ENCODE measurements at regions not wholly inside any gene's neighbourhood (a gene's known extent, or its start where the extent isn't known, plus 50 kb on each side); places are given as distances from the start of the nearest gene placed in this dataset.

DNA sequence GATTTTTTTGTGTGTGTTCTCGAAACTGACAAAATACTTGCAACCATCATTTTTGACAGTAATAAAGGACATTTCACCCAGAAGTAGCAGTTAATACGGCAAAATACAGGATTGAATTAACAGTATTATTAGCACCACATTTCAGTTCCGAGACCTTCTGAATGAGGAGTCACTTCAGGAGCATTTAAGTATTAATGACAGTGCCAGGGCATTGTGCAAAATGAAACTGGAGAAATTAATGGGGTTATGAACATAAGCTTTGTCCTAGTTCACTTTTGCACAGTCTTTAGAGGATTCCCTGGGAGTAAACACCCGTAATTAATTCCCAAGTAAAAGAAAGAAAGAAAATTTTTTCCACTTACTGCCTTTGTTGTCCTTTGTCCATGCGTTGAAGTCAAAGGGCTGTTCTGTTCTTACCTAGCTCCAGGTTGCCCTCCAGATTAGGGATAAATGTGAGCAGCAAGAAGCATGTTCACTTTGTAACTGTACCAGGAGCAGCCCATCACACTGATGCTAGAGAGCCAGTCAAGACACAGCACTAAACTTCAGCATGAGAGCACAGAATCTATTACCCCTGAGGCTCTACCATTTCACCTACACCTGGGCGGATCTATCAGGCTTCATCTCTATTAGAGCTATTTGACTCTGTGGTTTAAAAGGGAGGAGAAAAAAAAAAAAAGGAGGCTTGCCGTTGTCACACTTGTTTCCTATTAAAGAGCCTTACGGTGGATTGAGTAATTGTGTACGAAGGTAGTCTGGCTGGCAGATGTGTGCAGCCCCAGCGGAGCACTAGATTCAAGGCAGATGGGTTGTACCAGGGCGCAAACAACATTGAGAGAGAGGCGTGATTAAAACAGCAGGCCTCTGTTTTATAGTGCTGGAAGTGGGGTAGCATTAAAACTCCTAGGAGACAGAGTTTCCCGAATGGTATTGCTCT is 297.8 kb upstream of the SEMA3A start:
- no peak for DNase-seq (ENCODE audit: low spot score)

DNA sequence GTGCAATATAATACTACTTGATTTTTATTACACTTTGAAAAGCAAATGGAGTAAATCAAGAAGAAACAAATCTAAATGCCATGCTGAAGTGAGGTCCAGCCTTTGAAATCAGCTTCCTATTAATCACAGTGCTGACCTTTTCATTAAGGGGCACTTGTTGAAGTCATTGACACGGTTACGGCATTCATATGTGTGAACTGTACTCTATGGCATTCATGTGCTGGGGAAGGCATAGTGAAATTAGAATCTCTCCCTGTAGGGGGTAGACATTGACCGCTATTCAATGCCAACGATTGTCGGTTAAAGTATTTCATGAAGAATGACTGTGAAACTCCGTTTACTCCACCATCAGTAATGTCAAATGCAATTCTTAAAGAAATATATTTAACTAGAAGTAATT is 296.1 kb upstream of the SEMA3A start:
- no peak for DNase-seq (ENCODE audit: low spot score)

DNA sequence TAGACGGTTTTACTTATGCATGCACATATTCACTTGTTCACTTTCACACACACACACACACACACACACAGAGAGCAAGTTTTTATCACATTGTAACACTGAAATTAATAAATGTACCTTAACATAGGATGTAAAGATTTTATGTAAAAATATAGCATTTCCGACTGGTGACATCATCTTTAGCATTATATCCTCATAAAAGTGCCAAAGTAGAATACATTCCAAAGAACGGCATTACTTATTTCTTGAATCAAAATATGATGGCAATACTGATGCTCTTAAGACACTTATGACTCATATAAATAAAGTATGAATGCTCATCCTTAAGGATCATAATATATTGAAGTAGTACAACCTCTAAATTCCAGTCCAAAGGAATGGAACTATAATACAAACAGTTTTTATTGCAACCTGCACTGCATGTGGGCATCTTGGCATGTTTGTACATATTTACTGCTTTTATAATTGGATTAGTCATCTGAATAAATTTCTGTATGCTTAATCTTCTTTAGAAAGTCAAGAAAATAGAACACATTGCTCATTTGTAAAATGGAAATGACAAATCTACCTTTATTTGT is 290.0 kb upstream of the SEMA3A start:
- DNase-seq (ENCODE audit: low spot score) = no peak

DNA sequence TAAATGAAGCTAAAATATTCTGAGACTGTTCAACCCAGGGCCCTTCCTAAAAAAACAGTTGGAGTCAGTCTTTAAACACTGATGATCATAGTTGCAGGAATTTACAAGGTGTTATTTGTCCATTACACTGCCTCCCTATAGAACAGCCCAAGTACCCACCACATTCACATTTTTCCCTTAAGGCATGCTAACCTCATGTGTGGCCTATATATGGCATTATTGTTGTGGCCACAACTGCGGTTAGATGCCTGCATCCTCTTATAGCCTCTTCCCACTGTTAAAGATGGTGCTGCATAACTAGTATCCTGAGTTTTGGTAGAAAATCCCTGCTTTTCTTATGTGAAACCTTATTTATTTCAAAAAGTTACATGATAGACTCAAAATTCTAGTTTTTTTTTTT is 287.9 kb upstream of the SEMA3A start:
- DNase-seq (ENCODE audit: low spot score) = no peak

DNA sequence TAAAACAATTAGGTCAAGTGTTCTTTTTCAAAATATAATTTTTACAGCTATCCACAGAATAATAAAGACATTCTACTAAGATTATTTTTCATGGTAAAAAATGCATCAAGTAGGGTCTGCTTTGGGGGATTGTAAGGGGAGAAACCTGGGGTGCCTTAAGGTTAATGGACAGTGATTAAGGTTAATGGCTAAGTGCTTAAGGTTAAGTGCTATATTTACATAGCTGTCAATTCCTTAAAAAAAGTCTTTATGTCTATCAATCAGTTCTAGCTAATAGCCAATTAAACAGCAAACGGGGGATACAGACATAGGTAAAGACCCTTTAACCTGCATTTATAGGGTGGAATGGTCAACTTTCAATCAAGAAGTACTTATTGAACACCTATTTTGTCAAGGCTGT is 284.5 kb upstream of the SEMA3A start:
- no peak for DNase-seq (ENCODE audit: low spot score)

DNA sequence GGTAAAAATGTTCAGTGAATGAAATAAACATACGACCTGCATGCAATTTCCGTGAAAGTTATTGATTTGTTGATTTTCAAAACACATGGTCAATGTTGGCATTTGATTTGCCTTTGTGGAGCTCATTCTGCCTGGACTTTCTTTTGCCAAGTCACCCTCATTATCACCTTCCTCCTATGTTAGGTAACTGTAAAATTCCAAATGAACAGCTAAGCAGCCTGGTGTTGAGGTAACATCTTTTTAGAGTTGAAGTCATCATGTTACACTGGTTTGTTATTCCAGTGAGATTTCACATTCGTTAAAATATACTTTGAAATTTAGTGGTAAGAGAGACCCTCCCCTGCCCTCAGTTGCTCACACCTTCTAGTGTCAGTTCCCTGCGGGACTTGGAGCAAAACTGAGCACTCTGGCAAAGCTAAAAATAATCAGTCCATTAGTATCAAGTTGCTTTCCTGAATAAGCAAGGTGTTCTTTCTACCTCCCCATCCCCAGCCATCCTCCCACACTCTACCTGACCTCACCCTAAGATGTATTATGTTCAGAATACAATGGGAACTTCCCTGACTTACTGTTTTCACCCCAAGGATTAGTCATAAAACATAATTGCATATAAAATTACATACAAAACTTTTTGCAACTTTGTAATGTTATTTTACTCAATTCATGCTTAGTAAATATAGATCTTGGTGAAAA is 283.3 kb upstream of the SEMA3A start:
- DNase-seq (ENCODE audit: low spot score) = no peak

DNA sequence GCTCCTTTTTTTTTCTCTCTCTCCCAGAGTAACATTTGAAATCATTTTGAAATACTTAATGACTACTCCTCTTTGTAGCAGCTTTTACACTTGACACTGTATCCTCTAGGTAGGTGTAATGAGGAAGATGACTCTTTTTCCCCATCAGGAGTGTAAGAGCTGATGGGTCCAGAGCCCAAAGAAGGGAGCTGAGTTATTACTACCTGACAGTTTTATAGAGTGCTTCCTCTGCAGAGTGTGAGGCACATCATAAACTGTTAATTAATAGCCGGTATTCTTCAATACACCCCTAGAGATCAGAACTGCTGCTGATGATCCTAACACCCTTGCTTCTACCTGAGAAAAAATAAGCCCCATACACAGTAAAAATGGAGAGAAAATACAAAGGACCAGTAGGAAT is 279.8 kb upstream of the SEMA3A start:
- DNase-seq (ENCODE audit: low spot score) = no peak

DNA sequence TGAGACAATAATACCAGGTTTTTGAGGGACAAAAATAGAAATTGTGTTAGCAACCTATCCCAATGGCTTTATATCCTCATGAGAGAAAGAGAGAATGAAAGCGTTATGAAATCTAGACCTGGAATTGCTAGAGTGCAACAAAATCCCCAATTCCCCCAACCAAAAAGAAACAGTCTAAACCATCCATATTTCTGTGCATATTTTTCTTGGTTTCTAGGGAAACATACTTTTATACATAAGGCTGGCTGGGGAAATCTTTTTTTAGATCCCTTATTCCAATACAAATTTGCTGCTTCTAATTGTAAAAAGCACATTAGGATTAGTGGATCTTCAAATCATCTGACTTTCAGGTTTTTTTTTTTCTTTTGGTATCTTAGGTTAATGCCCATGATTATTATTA is 277.0 kb upstream of the SEMA3A start:
- no peak for DNase-seq (ENCODE audit: low spot score)

DNA sequence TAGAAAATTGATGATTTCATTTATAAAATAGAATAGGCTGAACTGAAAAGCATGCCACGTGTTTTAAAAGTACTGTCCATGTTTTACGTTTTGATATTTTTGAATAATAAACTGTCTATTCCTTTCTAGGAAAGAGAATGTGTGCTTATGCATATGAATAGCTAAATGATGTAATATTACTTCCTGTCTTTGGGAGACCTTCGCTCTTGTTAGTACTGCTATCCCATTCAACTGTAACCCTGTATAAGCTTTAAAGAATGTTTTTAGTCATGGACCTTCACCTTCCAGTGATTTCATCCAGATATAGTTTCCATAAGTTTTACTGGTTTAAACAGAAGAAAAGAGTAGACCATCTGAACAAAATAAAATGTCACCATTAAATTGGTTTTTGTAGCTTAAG is 274.4 kb upstream of the SEMA3A start:
- DNase-seq (ENCODE audit: low spot score) = peak; percentile 12

DNA sequence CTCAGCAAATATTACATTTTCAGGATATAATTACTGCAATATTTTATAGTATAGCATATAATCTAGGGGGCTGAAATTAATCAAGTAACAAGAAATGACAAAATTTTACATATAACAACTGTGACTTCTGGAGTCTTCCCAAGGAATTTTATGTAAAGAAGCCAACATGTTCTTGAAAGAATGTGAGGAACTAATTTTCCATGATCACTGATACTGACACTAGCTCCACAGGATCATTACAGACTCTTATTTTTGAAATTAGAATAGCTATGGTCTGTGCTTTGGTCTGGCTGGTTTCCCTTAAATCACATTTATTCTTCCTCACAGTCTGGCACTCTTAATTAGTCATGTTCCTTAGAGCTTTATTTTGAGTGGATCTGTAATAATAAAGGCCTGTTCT is 267.7 kb upstream of the SEMA3A start:
- no peak for DNase-seq (ENCODE audit: low spot score)

DNA sequence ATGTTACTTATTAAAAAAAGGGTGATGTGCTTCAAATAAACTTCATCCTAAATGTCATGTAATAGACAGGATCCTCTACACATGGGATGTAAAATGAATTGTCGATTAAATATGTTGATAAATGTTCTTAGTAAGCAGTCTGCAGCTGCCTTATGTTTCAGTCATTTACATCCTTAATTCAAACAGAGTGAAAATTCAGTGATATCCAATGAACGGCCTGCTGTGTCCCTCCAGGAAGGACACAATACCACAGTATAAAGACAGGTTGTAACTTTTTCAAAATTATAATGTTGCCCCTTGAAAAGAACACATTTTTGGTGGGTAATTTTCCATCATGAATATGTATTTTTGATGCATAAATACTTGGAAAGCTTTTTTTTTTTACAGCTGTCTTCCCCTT is 266.5 kb upstream of the SEMA3A start:
- no peak for DNase-seq (ENCODE audit: low spot score)

DNA sequence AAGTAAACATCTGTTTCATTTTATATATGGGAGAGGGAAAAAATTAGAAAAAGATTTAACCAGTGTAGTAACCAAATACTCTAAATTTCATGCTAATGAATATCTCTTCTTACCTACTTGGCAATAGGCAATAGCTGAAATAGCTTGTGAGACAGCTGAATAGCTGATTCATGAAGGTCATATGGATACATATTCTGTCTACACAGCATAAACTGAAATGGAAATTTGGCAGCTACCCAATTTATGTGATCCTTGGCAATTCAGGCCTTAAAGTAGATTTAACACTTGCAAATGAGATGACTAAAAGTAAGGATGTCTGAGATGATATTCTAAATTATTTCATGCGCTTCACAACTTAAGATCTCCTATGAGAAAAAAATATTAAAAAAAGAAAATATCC is 261.2 kb upstream of the SEMA3A start:
- peak; percentile 30 for DNase-seq (ENCODE audit: low spot score)

DNA sequence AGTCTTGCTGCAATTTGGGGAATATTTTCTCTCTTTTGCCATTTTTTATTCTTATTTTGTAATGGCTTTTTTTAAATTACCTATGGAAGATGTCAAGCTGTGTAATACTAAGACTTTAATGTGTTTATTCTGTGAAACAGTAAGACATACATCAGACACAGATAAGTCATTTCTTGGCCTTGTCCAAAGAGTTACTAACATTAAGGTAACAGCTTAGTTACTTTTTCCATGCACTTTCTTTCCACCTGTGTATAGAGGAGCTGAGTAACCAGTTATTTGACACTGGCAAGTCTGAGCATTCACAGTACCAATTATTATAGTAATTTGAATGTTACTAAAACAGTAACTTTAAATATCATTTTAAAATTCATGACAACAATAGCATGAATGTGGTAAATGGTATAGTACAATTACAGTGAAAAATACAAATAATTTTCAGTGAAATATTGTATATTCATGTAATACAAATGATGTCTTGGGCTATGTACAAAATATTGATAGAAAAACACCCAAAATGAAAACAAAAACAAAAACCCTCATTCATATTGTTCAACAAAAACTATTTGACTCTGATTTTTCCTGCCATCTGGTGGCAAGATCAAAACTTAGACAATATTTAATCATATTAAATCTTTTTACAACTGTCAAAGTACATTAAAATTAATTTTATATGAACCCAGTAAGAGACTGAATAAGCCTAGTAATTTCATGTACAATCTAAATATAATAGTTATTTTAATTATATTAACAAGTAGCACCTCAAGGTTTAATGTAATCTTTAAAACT is 259.8 kb upstream of the SEMA3A start:
- no peak for DNase-seq (ENCODE audit: low spot score)

DNA sequence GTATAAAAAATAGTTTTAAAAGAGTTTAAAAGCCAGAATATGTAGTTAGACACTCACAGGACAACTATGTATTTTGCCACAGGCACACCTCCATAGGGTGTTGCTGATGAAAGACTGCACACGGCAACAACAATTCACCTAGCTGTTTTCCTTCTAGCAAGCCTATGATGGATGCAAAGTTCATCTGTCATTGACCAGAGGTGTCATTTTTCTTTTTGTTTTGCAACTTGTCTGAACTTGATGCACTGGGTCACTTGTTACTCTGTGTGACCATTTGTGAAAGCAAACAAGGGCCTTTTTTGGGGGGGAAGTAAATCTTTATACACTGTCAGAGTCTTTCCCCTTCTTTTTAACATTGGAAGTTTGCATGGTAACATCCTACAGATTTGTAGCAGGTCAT is 258.0 kb upstream of the SEMA3A start:
- no peak for DNase-seq (ENCODE audit: low spot score)

DNA sequence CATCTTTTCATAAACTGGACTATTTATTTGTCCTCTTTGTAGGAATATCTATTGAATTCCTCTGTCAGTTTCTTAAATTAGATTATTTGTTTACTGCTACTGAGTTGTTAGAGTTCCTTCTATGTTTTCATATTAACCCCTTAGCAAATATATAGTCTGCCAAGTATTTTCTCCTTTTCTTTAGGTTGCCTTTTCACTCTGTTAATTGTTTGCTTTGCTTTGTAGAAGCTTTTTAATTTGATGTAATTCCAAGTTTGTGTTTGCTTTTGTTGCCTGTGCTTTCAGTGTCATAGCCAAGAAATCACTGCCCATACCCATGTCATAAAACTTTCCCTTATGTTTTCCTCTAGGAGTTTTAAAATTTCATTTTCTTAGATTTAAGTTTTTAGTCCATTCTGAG is 256.2 kb upstream of the SEMA3A start:
- DNase-seq (ENCODE audit: low spot score) = no peak

DNA sequence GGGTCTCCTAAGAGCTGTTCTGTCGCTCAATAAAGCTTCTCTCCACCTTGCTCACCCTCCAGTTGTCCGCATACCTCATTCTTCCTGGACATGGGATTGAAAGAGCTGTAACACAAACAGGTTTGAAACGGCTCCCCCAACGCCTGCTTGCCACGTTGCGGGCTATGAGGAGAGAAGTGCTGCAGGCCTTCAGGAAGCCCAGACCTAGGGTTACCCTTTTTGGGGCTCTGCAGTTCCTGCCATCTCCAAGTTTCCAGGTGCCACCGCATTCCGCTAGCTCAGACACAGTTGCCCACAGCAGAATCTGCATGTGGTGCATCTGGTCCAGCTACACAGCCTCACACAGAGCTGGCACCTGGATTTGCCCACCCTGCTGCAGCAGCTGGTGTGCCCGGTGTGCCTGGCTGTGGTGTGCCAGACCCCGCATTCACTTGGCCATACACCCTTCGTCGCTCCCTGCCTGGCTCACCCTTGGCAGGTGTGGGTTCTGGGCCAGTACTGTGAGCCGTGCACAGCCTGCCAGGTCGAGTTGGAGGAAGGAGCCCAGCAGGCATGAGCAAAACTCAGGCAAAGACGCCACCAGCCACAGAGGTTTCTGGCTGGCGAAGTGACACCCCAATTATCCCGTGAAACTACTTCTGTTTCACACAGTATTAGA is 253.2 kb upstream of the SEMA3A start:
- DNase-seq (ENCODE audit: low spot score) = no peak

DNA sequence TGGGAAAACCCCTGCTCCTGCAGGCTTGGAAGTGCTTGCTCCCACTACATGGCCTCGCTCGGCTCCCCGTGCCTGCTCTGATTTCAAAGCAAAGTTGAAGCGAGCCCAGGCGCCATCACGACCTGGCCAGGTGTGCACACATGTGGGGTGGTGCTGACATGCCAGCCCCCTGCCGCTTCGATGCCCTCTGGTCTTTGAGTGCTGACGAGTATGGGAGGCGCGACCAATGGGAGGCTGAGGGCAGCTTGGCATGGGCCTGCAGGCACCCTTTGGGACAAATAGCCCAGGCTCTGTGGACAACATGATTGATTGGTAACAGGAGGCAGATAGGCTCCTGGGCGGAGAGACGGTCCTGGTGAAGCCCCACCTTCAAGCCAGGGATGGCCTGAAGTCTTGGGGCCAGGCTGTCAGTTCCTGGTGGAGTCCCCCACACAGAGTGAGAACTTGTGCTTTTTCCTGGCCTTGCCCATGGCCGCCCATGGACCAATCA is 252.4 kb upstream of the SEMA3A start:
- no peak for DNase-seq (ENCODE audit: low spot score)

DNA sequence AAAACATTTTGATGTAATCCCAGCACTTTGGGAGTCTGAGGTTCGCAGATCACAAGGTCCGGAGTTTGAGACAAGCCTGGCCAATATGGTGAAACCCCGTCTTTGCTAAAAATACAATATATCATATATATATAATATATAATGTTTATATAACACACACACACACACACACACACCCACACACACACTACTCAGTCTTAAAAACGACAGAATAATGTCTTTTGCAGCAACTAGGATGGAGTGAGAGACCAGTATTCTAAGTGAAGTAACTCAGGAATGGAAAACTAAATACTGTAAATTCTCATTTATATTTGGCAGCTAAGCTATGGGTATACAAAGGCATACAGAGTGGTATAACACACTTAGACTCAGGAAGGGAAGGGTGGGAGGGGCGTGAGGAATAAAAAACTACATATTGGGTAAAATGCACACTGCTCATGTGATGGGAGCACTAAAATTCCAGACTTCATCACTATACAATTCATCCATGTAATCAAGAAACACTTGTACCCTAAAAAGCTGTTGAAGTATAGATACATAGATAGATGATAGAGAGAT is 231.2 kb upstream of the SEMA3A start:
- no peak for DNase-seq (ENCODE audit: low spot score)

DNA sequence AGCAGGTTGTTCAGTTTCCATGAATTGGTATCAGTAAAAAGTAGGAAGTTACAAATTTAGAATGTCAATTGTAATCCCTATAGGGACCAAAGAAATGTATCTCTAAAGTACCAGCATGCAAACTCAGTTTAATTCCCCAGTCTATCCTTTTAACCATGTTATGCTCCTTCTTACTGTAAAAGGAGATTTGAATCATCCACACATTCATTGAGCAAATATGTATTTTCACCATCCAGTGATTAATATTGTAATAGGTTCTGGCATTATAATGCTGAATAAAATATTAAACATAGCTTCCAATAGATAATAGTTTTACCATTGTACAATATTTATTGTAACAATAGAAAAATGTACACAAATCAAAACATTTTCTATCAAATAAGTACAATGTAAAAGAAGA is 228.2 kb upstream of the SEMA3A start:
- DNase-seq (ENCODE audit: low spot score) = no peak

DNA sequence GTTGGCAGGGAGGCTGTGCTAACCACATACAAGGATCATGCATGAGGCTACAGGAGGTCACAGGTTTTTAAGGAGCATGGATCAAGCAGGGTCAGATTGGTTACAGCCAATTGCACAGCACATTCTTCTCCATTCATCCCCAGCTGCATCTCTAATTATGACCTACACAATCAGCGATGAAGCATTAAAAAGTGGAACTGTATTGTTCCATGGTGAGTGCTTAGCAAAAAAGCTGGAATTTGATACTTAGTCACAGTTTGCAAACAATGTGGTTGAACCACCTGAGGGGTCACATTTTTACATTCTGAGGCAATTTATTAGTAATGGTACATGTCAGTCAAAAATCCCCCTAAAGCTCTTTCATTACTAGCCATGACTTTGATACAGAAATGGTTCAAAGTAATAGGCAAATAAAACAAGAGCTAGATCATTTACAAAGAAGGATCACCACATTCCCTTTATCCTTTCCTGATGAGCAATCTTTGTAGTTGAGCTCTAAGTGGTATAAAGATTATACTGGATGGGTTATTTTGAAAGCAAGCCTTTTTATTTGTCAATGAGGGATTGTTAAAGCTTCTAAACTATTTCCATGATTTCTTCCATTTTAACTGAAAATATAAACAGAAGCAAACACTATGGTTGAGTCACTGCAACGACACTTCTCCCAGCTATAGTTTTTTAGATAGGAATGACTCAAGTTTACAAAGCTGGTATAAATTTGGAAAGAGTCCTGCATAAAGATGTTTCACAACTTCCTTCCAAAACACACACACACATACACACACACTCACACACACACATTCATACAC is 217.8 kb upstream of the SEMA3A start:
- peak; percentile 95 for DNase-seq (ENCODE audit: low spot score)

DNA sequence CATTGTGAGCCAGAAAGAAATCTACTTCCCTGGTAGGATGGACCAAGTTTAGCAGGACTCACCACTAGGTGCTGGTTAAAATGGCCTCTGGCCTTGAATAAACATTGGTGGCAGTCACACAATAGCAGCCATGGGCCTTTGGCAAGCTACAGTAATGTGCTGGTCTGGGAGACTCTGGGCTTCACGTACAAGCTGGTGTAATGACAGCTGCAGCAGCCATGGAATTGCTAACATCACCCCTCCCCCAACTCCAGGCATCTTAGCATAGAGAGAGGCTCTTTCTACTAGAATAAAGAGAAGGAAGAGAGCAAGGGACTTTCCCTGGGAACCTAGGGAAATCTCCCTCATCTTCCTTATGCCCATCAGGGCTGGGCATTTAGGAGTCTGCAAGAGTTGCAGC is 205.1 kb upstream of the SEMA3A start:
- no peak for DNase-seq (ENCODE audit: low spot score)
